ENCODE measurements at regions not wholly inside any gene's neighbourhood (a gene's known extent, or its start where the extent isn't known, plus 50 kb on each side); places are given as distances from the start of the nearest gene placed in this dataset.

- Histone ChIP-seq H3K9me3 (ENCODE audit: control insufficient read depth, insufficient read depth, low read length) (no peaks in the 10 kb centered on the region; the same call in 1 of the 2 replicates), H3K27me3 (ENCODE audit: control insufficient read depth, low read length) (no peaks in the 10 kb centered on the region), H3K9me2 (replicated peaks; ENCODE audit: control insufficient read depth, low read length) (no peaks in the 10 kb centered on the region), H3K4me3 (ENCODE audit: low read length) (no peak overlapping the region), H3K36me3 (ENCODE audit: control insufficient read depth, low read length) (no peaks in the 10 kb centered on the region), H3K27ac (ENCODE audit: low read depth, low read length) (no peak overlapping the region), H3K79me2 (ENCODE audit: control insufficient read depth, low read length) (no peaks in the 10 kb centered on the region), H3K4me1 (ENCODE audit: control insufficient read depth, low read length) (no peaks in the 10 kb centered on the region), H3F3A (ENCODE audit: control insufficient read depth, insufficient read depth) (no peaks in the 10 kb centered on the region), H4K20me1 (ENCODE audit: control insufficient read depth, insufficient read depth, low read depth, low read length) (no peaks in the 10 kb centered on the region), H3K4me2 (ENCODE audit: low read length) (no peak overlapping the region)
- TF ChIP-seq CTCF (IDR thresholded peaks at IDR 0.05; ENCODE audit: low read depth, low read length, poor library complexity, severe bottlenecking): no peak
- TF ChIP-seq EZH2phosphoT487 (IDR thresholded peaks at IDR 0.05; ENCODE audit: borderline replicate concordance, low read length): no peak
Observed at GRCh38 chr13:90518417-90518816, 829.1 kb upstream of the MIR17HG start.

DNA sequence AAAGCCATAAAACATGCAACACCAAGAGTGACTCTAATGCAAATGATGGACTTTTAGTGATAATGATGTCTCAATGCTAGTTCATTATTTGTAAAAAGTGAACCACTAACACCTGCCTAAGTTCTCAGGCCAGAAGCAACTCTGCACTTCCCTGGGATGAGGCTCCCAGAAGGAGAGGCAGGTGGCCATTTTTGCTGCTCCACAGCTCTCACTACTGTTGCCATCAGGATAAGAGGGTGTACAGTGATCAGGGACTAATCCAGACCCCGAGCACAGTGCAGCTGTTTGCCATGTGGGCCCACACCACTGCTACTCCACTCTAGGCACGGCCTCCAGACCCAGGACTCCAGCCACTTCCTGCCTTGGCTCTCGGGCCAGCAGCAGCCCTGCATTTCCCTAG is 828.3 kb upstream of the MIR17HG start:
- TF ChIP-seq EZH2phosphoT487 (IDR thresholded peaks at IDR 0.05; ENCODE audit: borderline replicate concordance, low read length): no peak
- no peak for TF ChIP-seq CTCF (IDR thresholded peaks at IDR 0.05; ENCODE audit: low read depth, low read length, poor library complexity, severe bottlenecking)
- Histone ChIP-seq H3K9me2 (replicated peaks; ENCODE audit: control insufficient read depth, low read length) (no peaks in the 10 kb centered on the region), H3K4me1 (ENCODE audit: control insufficient read depth, low read length) (no peaks in the 10 kb centered on the region), H3F3A (ENCODE audit: control insufficient read depth, insufficient read depth) (no peaks in the 10 kb centered on the region), H3K27me3 (ENCODE audit: control insufficient read depth, low read length) (no peaks in the 10 kb centered on the region), H3K27ac (ENCODE audit: low read depth, low read length) (no peak overlapping the region), H3K4me2 (ENCODE audit: low read length) (no peak overlapping the region), H3K9me3 (ENCODE audit: control insufficient read depth, insufficient read depth, low read length) (no peaks in the 10 kb centered on the region; the same call in 1 of the 2 replicates), H4K20me1 (ENCODE audit: control insufficient read depth, insufficient read depth, low read depth, low read length) (no peaks in the 10 kb centered on the region), H3K36me3 (ENCODE audit: control insufficient read depth, low read length) (no peaks in the 10 kb centered on the region), H3K4me3 (ENCODE audit: low read length) (no peak overlapping the region), H3K79me2 (ENCODE audit: control insufficient read depth, low read length) (no peaks in the 10 kb centered on the region)

DNA sequence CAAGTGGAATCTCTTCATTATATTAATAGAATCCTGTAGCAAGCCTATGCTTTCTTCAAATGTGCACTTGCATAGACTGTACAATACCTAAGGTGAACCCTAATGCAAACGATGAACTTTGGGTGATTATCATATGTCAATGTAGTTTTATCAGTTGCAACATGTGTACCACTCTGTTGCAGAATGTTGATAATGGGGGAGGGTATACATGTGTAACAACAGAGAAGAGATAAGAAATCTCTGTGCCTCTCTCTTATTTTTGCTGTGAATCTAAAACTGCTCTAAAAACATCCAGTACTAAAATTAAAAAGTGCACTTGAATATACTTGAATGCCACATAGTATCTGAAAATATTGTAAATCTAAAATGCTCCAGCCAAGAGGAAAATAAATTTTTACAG is 820.8 kb upstream of the MIR17HG start:
- no peak overlapping the region for H3K4me2 ChIP-seq (ENCODE audit: low read length)
- H3K27ac ChIP-seq (ENCODE audit: low read depth, low read length): no peak overlapping the region
- no peaks in the 10 kb centered on the region for H3K79me2 ChIP-seq (ENCODE audit: control insufficient read depth, low read length)
- TF ChIP-seq EZH2phosphoT487 (IDR thresholded peaks at IDR 0.05; ENCODE audit: borderline replicate concordance, low read length) (no peak), CTCF (IDR thresholded peaks at IDR 0.05; ENCODE audit: low read depth, low read length, poor library complexity, severe bottlenecking) (no peak)
- H3K27me3 ChIP-seq (ENCODE audit: control insufficient read depth, low read length): no peaks in the 10 kb centered on the region
- no peak overlapping the region for H3K4me3 ChIP-seq (ENCODE audit: low read length)
- no peaks in the 10 kb centered on the region for H4K20me1 ChIP-seq (ENCODE audit: control insufficient read depth, insufficient read depth, low read depth, low read length)
- H3K4me1 ChIP-seq (ENCODE audit: control insufficient read depth, low read length): no peaks in the 10 kb centered on the region
- no peaks in the 10 kb centered on the region for H3K36me3 ChIP-seq (ENCODE audit: control insufficient read depth, low read length)
- H3K9me3 ChIP-seq (ENCODE audit: control insufficient read depth, insufficient read depth, low read length): no peaks in the 10 kb centered on the region
- no peaks in the 10 kb centered on the region for H3F3A ChIP-seq (ENCODE audit: control insufficient read depth, insufficient read depth)
- no peaks in the 10 kb centered on the region for H3K9me2 ChIP-seq (replicated peaks; ENCODE audit: control insufficient read depth, low read length)

- no peaks in the 10 kb centered on the region for H3K4me1 ChIP-seq (ENCODE audit: control insufficient read depth, low read length)
- H4K20me1 ChIP-seq (ENCODE audit: control insufficient read depth, insufficient read depth, low read depth, low read length): no peaks in the 10 kb centered on the region
- H3K9me2 ChIP-seq (replicated peaks; ENCODE audit: control insufficient read depth, low read length): no peaks in the 10 kb centered on the region
- no peak overlapping the region for H3K27ac ChIP-seq (ENCODE audit: low read depth, low read length)
- no peaks in the 10 kb centered on the region for H3F3A ChIP-seq (ENCODE audit: control insufficient read depth, insufficient read depth)
- no peaks in the 10 kb centered on the region for H3K9me3 ChIP-seq (ENCODE audit: control insufficient read depth, insufficient read depth, low read length)
- H3K4me3 ChIP-seq (ENCODE audit: low read length): no peak overlapping the region
- no peak for TF ChIP-seq CTCF (IDR thresholded peaks at IDR 0.05; ENCODE audit: low read depth, low read length, poor library complexity, severe bottlenecking)
- no peak for TF ChIP-seq EZH2phosphoT487 (IDR thresholded peaks at IDR 0.05; ENCODE audit: borderline replicate concordance, low read length)
- H3K4me2 ChIP-seq (ENCODE audit: low read length): no peak overlapping the region
- no peaks in the 10 kb centered on the region for H3K79me2 ChIP-seq (ENCODE audit: control insufficient read depth, low read length)
- no peaks in the 10 kb centered on the region for H3K36me3 ChIP-seq (ENCODE audit: control insufficient read depth, low read length)
- no peaks in the 10 kb centered on the region for H3K27me3 ChIP-seq (ENCODE audit: control insufficient read depth, low read length)
Observed at GRCh38 chr13:90531744-90532143, 815.7 kb upstream of the MIR17HG start.
